Sigmoid colon (tissue), 4 donors: ENCODE measurements at regions not wholly inside any gene's neighbourhood (a gene's known extent, or its start where the extent isn't known, plus 50 kb on each side); places are given as distances from the start of the nearest gene placed in this dataset.

ENCODE experiments used
- CTCF ChIP-seq, 4 experiments: fragments of 450-650 bp in 3 of 4; fragments of 200-600 bp in 1 of 4; IDR thresholded peaks; one replicate each; pipeline ENCODE4 v1.5.1; 2016 to 2019; ENCODE audit warnings: antibody characterized with exemption in 4 of 4, mild to moderate bottlenecking in 3 of 4, moderate library complexity in 2 of 4
- EP300 ChIP-seq, 4 donors: sonication (generic); formaldehyde crosslinking; IDR thresholded peaks; one replicate each; pipeline ENCODE4 v1.6.1; 2017; ENCODE audit warnings: antibody characterized with exemption in 4 of 4
- POLR2A ChIP-seq, 2 donors: fragments of 450-650 bp; IDR thresholded peaks; one replicate each; pipeline ENCODE4 v1.6.1; 2016; ENCODE audit warnings: antibody characterized with exemption in 2 of 2, mild to moderate bottlenecking in 2 of 2, moderate library complexity in 2 of 2
- POLR2AphosphoS5 ChIP-seq, 4 donors: sonication (generic); formaldehyde crosslinking; IDR thresholded peaks; one replicate each; pipeline ENCODE4 v1.6.1; 2017; ENCODE audit warnings: antibody characterized with exemption in 4 of 4

- no peak for TF ChIP-seq POLR2AphosphoS5 (IDR thresholded peaks at IDR 0.05)
- TF ChIP-seq POLR2A (IDR thresholded peaks at IDR 0.05) = no peak
- no peak for TF ChIP-seq CTCF (IDR thresholded peaks at IDR 0.05)
- no peak for TF ChIP-seq EP300 (IDR thresholded peaks at IDR 0.05)
These were observed 172.9 kb upstream of the UBL3 start for GRCh38 chr13:30023196-30023895.
